Astrocyte of the spinal cord (primary cell): ENCODE measurements at regions not wholly inside any gene's neighbourhood (a gene's known extent, or its start where the extent isn't known, plus 50 kb on each side); places are given as distances from the start of the nearest gene placed in this dataset.

Experiments used
- DNase-seq: peaks from one replicate; pipeline ENCODE4 v3.0.0; 2011; ENCODE audit warnings: low read depth, low spot score
- H3K4me3 ChIP-seq: 2 replicates; pipeline ENCODE4 v1.5.1; 2011; ENCODE audit warnings: low read depth, mild to moderate bottlenecking, low read length, moderate library complexity
- CTCF ChIP-seq: IDR thresholded peaks from 2 replicates; pipeline ENCODE4 v1.5.1; 2012; ENCODE audit warnings: low read depth, mild to moderate bottlenecking, low read length, inconsistent platforms
- in situ Hi-C: cut with HindIII; loops from 2 replicates; pipeline ENCODE4 v1.10.0; 2017; ENCODE audit warnings: low sequenced_read_pairs

- peak; percentile 67 for DNase-seq
- TF ChIP-seq CTCF: peak; percentile 80
- no peak overlapping the region for H3K4me3 ChIP-seq
- in situ Hi-C loops: no loop called here
Observed at GRCh38 chr18:21179590-21180220, 62.3 kb upstream of the GREB1L start.

DNA sequence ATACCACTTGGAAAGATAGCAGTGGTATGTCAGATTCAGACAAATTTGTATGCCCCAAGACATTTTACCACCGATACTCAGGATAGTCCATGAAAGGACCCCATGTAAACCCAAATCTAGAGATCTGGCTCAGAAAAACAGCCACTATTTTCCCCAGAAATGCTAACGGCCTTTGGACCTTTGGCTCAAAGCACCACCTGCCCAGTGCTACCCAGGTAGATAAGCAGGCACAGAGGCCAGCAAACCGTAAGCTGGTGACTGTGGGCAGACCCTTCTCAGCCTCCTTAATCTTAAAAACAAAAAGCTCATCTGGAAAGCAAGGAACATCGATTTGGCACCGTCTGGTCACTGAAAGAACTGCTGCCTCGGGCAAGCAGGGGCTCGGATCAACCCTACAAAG is 61.4 kb upstream of the GREB1L start:
- in situ Hi-C loops: no loop called here
- DNase-seq: no peak
- no peak overlapping the region for H3K4me3 ChIP-seq
- TF ChIP-seq CTCF: no peak

DNA sequence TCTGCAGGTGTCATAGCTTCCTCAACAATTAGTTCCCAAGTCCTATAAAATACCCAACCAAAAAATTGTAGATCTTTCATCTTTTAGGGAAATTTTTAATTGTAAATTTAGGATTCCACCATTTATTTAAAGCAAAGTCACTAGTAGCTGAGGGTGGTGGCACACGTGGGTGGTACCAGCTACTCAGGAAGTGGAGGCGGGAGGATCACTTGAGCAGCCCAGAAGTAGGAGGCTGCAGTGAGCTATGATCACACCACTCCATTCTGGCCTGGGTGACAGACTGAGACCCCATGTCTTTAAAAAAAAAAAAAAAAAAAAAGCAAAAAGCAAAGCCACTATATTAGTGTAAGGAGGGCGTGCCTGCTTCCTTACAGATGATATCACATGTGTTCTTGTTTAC is 60.3 kb upstream of the GREB1L start:
- H3K4me3 ChIP-seq: no peak overlapping the region
- no peak for TF ChIP-seq CTCF
- no peak for DNase-seq
- in situ Hi-C loops: no loop called here

GRCh38 chr18:21183670-21184069 is 58.4 kb upstream of the GREB1L start:
- in situ Hi-C loops: no loop called here
- TF ChIP-seq CTCF: no peak

DNA sequence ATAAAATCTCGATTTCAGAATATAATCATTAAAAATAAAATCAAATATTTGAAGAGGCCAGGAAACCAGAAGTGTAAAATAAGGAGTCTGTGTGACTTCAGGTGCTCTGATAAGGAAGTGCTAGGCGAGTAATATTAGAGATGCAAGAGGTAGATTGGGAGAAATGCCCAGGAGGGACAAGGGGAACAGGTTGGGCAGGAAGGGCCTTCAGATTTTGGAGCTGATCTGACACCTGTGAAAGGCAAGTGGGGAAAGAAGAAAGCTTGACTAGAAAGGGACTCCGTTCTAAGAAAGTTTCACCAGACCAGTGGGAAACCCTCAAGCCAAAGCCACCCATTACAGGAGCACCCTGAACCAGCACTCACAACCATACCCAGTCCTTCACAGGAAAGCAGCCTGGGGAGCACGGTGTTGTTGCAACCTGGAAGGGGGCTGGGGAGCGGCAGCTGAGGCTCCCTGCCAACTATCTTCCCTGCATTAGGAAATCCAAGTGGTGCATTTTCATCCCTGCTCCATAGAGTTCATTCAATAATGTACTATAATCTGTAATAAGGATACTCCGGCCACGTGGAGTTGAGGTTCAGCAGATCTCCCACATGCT is 57.5 kb upstream of the GREB1L start:
- no peak for DNase-seq
- H3K4me3 ChIP-seq: no peak overlapping the region
- in situ Hi-C loops: no loop called here
- TF ChIP-seq CTCF: no peak

More at GRCh38 chr18:21183670-21184069, 58.4 kb upstream of the GREB1L start:
- no peak overlapping the region for H3K4me3 ChIP-seq
- DNase-seq: no peak

DNA sequence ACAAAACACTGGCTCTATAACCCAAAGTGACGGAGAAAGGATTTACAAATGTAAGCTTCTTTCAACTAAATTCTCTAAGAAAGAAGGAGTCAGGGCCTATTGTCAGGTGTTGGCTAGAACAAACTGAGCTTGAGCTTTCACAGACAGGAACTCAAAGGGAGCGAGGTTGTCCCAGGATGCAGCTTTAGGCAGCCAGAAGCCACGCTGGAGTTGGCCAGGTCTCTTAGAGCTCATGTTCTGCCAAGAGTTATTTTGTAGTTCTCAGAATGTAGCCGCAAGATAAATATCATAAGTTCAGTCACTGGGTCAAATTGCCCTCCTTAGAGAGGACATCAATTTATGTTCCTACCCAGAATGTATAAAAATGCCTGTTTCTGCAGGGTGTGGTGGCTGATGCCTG is 54.1 kb upstream of the GREB1L start:
- DNase-seq: no peak
- in situ Hi-C loops: no loop called here
- no peak overlapping the region for H3K4me3 ChIP-seq
- TF ChIP-seq CTCF: no peak
